NB4 (cell line): ENCODE measurements at regions not wholly inside any gene's neighbourhood (a gene's known extent, or its start where the extent isn't known, plus 50 kb on each side); places are given as distances from the start of the nearest gene placed in this dataset.
A peak's percentile ranks its signal among the peaks of the same experiment; 100 is the strongest.
"Not testable (repeated sequence)": the region's sequence is repeated elsewhere in the genome, so short reads cannot be mapped to it uniquely, and the experiment has no call there.

Source experiments
- DNase-seq: peaks from one replicate; pipeline ENCODE4 v3.0.0; 2010; ENCODE audit warnings: low read depth
- H3K4me3 ChIP-seq: one replicate; pipeline ENCODE4 v1.5.1; 2011; ENCODE audit warnings: mild to moderate bottlenecking, low read depth, low read length, moderate library complexity
- CTCF ChIP-seq: IDR thresholded peaks from one replicate; pipeline ENCODE4 v1.5.1; 2012; ENCODE audit warnings: low read depth, low read length
- MAX ChIP-seq: IDR thresholded peaks from 2 replicates; pipeline ENCODE4 v1.6.1; 2011; ENCODE audit warnings: low read depth, low read length
- MYC ChIP-seq: IDR thresholded peaks from 2 replicates; pipeline ENCODE4 v1.6.1; 2011; ENCODE audit warnings: low read depth, low read length
- POLR2A ChIP-seq: IDR thresholded peaks from 2 replicates; pipeline ENCODE4 v1.6.1; 2011; ENCODE audit warnings: mild to moderate bottlenecking; ENCODE audit not compliant: insufficient read length; ENCODE audit errors: extremely low read depth

DNA sequence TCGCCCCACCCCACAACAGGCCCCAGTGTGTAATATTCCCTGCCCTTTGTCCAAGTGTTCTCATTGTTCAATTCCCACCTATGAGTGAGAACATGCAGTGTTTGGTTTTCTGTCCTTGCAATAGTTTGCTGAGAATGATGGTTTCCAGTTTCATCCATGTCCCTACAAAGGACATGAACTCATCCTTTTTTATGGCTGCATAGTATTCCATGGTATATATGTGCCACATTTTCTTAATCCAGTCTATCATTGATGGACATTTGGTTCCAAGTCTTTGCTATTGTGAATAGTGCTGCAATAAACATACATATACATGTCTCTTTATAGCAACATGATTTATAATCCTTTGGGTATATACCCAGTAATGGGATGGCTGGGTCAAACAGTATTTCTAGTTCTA, 132.7 kb downstream of the SNX10 start:
- DNase-seq, H3K4me3 ChIP-seq: not testable (repeated sequence)

- H3K4me3 ChIP-seq = no peak overlapping the region
- no peak for DNase-seq
- TF ChIP-seq MYC = no peak
- no peak for TF ChIP-seq CTCF
- TF ChIP-seq POLR2A = no peak
- no peak for TF ChIP-seq MAX
Measured at GRCh38 chr7:26425655-26426054, 134.0 kb downstream of the SNX10 start.

GRCh38 chr7:26426096-26426495, 134.4 kb downstream of the SNX10 start:
- no peak overlapping the region for H3K4me3 ChIP-seq
- DNase-seq = no peak
- TF ChIP-seq POLR2A (no peak), CTCF (no peak), MYC (no peak), MAX (no peak)

DNA sequence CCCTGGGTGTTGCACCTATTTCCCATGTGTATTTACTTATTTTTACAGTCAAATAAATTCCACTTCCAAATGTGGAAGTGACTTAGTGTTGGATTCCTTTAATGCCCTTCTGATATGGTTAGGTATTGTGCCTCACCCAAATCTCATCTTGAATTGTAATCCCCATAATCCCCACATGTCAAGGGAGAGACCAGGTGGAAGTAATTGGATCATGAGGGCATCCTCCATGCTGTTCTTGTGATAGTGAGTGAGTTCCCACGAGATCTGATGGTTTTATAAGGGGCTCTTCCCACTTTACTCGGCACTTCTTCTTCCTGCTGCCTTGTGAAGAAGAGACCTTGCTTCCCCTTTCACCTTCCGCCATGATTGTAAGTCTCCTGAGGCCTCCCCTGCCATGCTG, 136.9 kb downstream of the SNX10 start:
- no peak overlapping the region for H3K4me3 ChIP-seq
- peak; percentile 19 for DNase-seq
- TF ChIP-seq POLR2A (no peak), MAX (no peak), MYC (no peak), CTCF (no peak)

DNA sequence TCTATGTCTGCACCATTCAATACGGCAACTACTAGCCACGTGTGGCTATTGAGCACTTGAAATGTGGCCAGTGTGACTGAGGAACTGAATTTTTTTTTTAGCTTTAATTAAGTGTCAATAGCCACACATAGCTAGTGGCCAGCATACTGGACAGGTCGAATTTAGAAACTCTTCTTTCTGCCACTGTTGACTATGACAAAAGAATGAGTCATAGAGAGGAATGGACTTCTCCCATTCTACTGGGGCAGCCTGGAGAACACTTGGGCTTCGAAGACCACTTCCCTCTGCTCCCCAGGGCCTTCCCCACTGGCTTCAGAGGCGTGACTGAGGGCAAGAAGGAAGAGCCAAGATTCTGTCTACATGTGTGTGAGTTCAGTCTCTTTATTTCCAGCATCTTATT, 137.5 kb downstream of the SNX10 start:
- TF ChIP-seq POLR2A = no peak
- no peak for TF ChIP-seq MYC
- H3K4me3 ChIP-seq = no peak overlapping the region
- peak; percentile 38 for DNase-seq

GRCh38 chr7:26434974-26435373, 143.3 kb downstream of the SNX10 start:
- no peak for TF ChIP-seq POLR2A
- TF ChIP-seq CTCF = no peak
- TF ChIP-seq MAX = no peak
- no peak for TF ChIP-seq MYC
- H3K4me3 ChIP-seq = no peak overlapping the region
- no peak for DNase-seq

- TF ChIP-seq CTCF (no peak), MAX (no peak), POLR2A (no peak), MYC (no peak)
Measured at GRCh38 chr7:26437003-26437532, 145.4 kb downstream of the SNX10 start.

More at GRCh38 chr7:26437003-26437532, 145.4 kb downstream of the SNX10 start:
- no peak for DNase-seq
- no peak overlapping the region for H3K4me3 ChIP-seq
